Mesothelial cell of epicardium (in vitro differentiated cells): ENCODE measurements at regions not wholly inside any gene's neighbourhood (a gene's known extent, or its start where the extent isn't known, plus 50 kb on each side); places are given as distances from the start of the nearest gene placed in this dataset.

ENCODE experiments used
- DNase-seq, 2 experiments: peaks; one replicate each; pipeline ENCODE4 v3.0.0; 2021; ENCODE audit warnings: low spot score in 2 of 2; ENCODE audit not compliant: unreplicated experiment in 2 of 2
- H3K27ac Mint-ChIP-seq: 2 replicates; pipeline ENCODE4 v1.8.0; 2021; ENCODE audit warnings: mixed read lengths
- H3K27me3 Mint-ChIP-seq: 2 replicates; pipeline ENCODE4 v1.8.0; 2021; ENCODE audit warnings: low read depth, mixed read lengths
- H3K36me3 Mint-ChIP-seq: 2 replicates; pipeline ENCODE4 v1.8.0; 2021; ENCODE audit warnings: mixed read lengths
- H3K4me1 Mint-ChIP-seq: 2 replicates; pipeline ENCODE4 v1.8.0; 2021; ENCODE audit warnings: mixed read lengths
- H3K4me3 Mint-ChIP-seq: 2 replicates; pipeline ENCODE4 v1.8.0; 2021; ENCODE audit warnings: mild to moderate bottlenecking, moderate library complexity, mixed read lengths
- H3K9me3 Mint-ChIP-seq: 2 replicates; pipeline ENCODE4 v1.8.0; 2021; ENCODE audit warnings: mixed read lengths
- CTCF ChIP-seq: fragments of 200-600 bp; sonication (generic); IDR thresholded peaks from one replicate; pipeline ENCODE4 v1.5.0; 2021; ENCODE audit warnings: antibody characterized with exemption; ENCODE audit not compliant: unreplicated experiment

GRCh38 chr1:87880098-87880760 lies 551.5 kb downstream of the LMO4 start:
- no peak for TF ChIP-seq CTCF
- Mint-ChIP-seq H3K4me3 (no peak overlapping the region), H3K27me3 (no peaks in the 10 kb centered on the region), H3K9me3 (no peaks in the 10 kb centered on the region), H3K36me3 (no peaks in the 10 kb centered on the region), H3K4me1 (peaks cover 9% of the 10 kb centered on the region), H3K27ac (no peak overlapping the region)
- DNase-seq = no peak

- no peak for DNase-seq
- Mint-ChIP-seq H3K4me3 (no peak overlapping the region), H3K4me1 (peaks cover 9% of the 10 kb centered on the region), H3K27ac (no peak overlapping the region), H3K27me3 (no peaks in the 10 kb centered on the region), H3K9me3 (no peaks in the 10 kb centered on the region), H3K36me3 (no peaks in the 10 kb centered on the region)
- TF ChIP-seq CTCF = no peak
Observed at GRCh38 chr1:87880764-87881163, 552.1 kb downstream of the LMO4 start.

- H3K27me3 Mint-ChIP-seq = no peaks in the 10 kb centered on the region
- H3K27ac Mint-ChIP-seq = no peak overlapping the region
- no peak for DNase-seq
- H3K9me3 Mint-ChIP-seq = no peaks in the 10 kb centered on the region
- TF ChIP-seq CTCF = no peak
- H3K4me1 Mint-ChIP-seq = peaks cover 12% of the 10 kb centered on the region
- H3K36me3 Mint-ChIP-seq = no peaks in the 10 kb centered on the region
- no peak overlapping the region for H3K4me3 Mint-ChIP-seq
Observed at GRCh38 chr1:87883906-87884305, 555.2 kb downstream of the LMO4 start.

GRCh38 chr1:87884581-87884980 lies 555.9 kb downstream of the LMO4 start:
- Mint-ChIP-seq H3K4me1 (peaks cover 12% of the 10 kb centered on the region), H3K36me3 (no peaks in the 10 kb centered on the region)

GRCh38 chr1:87885278-87886025 lies 556.8 kb downstream of the LMO4 start:
- no peak for DNase-seq
- Mint-ChIP-seq H3K27me3 (no peaks in the 10 kb centered on the region), H3K4me1 (peaks cover 12% of the 10 kb centered on the region), H3K9me3 (no peaks in the 10 kb centered on the region), H3K36me3 (no peaks in the 10 kb centered on the region), H3K27ac (no peak overlapping the region), H3K4me3 (no peak overlapping the region)
- TF ChIP-seq CTCF = no peak

More at GRCh38 chr1:87884581-87884980, 555.9 kb downstream of the LMO4 start:
- Mint-ChIP-seq H3K27me3 (no peaks in the 10 kb centered on the region), H3K9me3 (no peaks in the 10 kb centered on the region), H3K27ac (no peak overlapping the region), H3K4me3 (no peak overlapping the region)
- no peak for DNase-seq
- no peak for TF ChIP-seq CTCF
